ENCODE measurements at regions not wholly inside any gene's neighbourhood (a gene's known extent, or its start where the extent isn't known, plus 50 kb on each side); places are given as distances from the start of the nearest gene placed in this dataset.

DNA sequence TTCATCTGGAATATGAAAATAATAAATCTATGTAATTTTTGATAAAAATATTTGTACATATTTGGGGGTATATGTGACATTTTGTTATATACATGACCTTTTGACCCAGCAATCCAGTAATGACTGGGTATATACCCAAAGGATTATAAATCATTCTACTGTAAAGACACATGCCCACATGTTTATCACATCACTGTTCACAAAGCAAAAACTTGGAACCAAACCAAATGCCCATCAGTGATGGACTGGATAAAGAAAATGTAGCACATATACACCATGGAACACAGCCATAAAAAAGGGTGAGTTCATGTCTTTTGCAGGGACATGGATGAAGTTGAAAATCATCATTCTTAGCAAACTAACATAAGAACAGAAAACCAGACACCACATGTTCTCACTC, 472.1 kb upstream of the DDX18 start:
- H3K23ac ChIP-seq (ENCODE audit: low read depth, low read length): no peak overlapping the region
- no peak overlapping the region for H2AFZ ChIP-seq (replicated peaks; ENCODE audit: low read length, poor library complexity)
- no peak overlapping the region for H2AK9ac ChIP-seq (replicated peaks; ENCODE audit: low read depth, low read length, poor library complexity)
- peaks cover 7% of the 10 kb centered on the region; the same call in 1 of the 2 replicates for H3K9me3 ChIP-seq (ENCODE audit: control insufficient read depth, insufficient read depth, low read length)
- H2BK120ac ChIP-seq (ENCODE audit: low read depth, low read length): no peak overlapping the region
- no peak overlapping the region for H3K18ac ChIP-seq (ENCODE audit: low read depth, low read length)
- H4K8ac ChIP-seq (ENCODE audit: low read depth in 2 of 2, low read length in 2 of 2): no peak overlapping the region
- no peak overlapping the region for H2AK5ac ChIP-seq (ENCODE audit: low read depth, low read length)
- H3K4ac ChIP-seq (ENCODE audit: low read depth, low read length): no peak overlapping the region
- CTCF ChIA-PET: no interaction called here
- no peaks in the 10 kb centered on the region for H3K79me1 ChIP-seq (ENCODE audit: low read depth in 1 of 2, low read length in 2 of 2)
- H2BK20ac ChIP-seq (ENCODE audit: low read depth, low read length): no peak overlapping the region
- no peak overlapping the region for H3K4me3 ChIP-seq (ENCODE audit: insufficient read depth, low read depth, low read length)
- in situ Hi-C loops (cut with MboI; ENCODE audit: low sequenced_read_pairs): no loop called here
- H3K14ac ChIP-seq (replicated peaks; ENCODE audit: low read depth, low read length): no peak overlapping the region
- DNase-seq (no peak), ATAC-seq (ENCODE audit: low read depth) (no peak)
- no peak overlapping the region for H2BK5ac ChIP-seq (ENCODE audit: low read depth, low read length, poor library complexity, severe bottlenecking)
- H3K9ac ChIP-seq (ENCODE audit: low read depth, low read length): no peak overlapping the region
- H3K36me3 ChIP-seq (ENCODE audit: control insufficient read depth, insufficient read depth, low read length): no peaks in the 10 kb centered on the region
- TF ChIP-seq, protein P1, sequence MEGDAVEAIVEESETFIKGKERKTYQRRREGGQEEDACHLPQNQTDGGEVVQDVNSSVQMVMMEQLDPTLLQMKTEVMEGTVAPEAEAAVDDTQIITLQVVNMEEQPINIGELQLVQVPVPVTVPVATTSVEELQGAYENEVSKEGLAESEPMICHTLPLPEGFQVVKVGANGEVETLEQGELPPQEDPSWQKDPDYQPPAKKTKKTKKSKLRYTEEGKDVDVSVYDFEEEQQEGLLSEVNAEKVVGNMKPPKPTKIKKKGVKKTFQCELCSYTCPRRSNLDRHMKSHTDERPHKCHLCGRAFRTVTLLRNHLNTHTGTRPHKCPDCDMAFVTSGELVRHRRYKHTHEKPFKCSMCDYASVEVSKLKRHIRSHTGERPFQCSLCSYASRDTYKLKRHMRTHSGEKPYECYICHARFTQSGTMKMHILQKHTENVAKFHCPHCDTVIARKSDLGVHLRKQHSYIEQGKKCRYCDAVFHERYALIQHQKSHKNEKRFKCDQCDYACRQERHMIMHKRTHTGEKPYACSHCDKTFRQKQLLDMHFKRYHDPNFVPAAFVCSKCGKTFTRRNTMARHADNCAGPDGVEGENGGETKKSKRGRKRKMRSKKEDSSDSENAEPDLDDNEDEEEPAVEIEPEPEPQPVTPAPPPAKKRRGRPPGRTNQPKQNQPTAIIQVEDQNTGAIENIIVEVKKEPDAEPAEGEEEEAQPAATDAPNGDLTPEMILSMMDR (conservative IDR thresholded peaks at IDR 0.05; ENCODE audit: low read depth, low read length): no peak
- no peak for TF ChIP-seq FOS (IDR thresholded peaks at IDR 0.05; ENCODE audit: low read depth, low read length)
- TF ChIP-seq CEBPB (IDR thresholded peaks at IDR 0.05; ENCODE audit: low read depth, low read length): no peak
- TF ChIP-seq RFX5 (IDR thresholded peaks at IDR 0.05; ENCODE audit: low read depth, low read length): no peak
- H3K4me1 ChIP-seq (ENCODE audit: control insufficient read depth, insufficient read depth, low read length): no peaks in the 10 kb centered on the region
- H3K4me2 ChIP-seq (ENCODE audit: low read depth, low read length): no peak overlapping the region
- H4K20me1 ChIP-seq (ENCODE audit: insufficient read depth, low read length): no peaks in the 10 kb centered on the region
- no peak overlapping the region for H4K5ac ChIP-seq (ENCODE audit: low read depth, low read length)
- intact Hi-C loops (cut with micrococcal nuclease): no loop called here
- no peaks in the 10 kb centered on the region for H3K9me1 ChIP-seq (ENCODE audit: insufficient read depth, low read length)
- H4K91ac ChIP-seq (ENCODE audit: insufficient read depth, low read depth, low read length): no peak overlapping the region
- H3K27ac ChIP-seq (ENCODE audit: insufficient read depth, low read length): no peak overlapping the region
- dilution Hi-C loops (cut with HindIII; ENCODE audit: low sequenced_read_pairs, unreplicated experiment): no loop called here
- no peak overlapping the region for H2BK15ac ChIP-seq (ENCODE audit: low read depth, low read length)
- POLR2A ChIA-PET (ENCODE audit: unreplicated experiment): no interaction called here
- H3K56ac ChIP-seq (ENCODE audit: extremely low read depth, insufficient read depth, low read length): no peak overlapping the region
- BruUV-seq (replicated peaks): no TSS peak
- H3K27me3 ChIP-seq (ENCODE audit: control insufficient read depth, insufficient read depth, low read length): no peaks in the 10 kb centered on the region
